GM21576 (cell line): ENCODE measurements at regions not wholly inside any gene's neighbourhood (a gene's known extent, or its start where the extent isn't known, plus 50 kb on each side); places are given as distances from the start of the nearest gene placed in this dataset.
"Not testable (repeated sequence)": the region's sequence is repeated elsewhere in the genome, so short reads cannot be mapped to it uniquely, and the experiment has no call there.

Experiments
- ATAC-seq: cut with Tn5 transposase; IDR thresholded peaks from one replicate; pipeline ENCODE4 v1.9.1; 2021; ENCODE audit warnings: mild to moderate bottlenecking, moderate library complexity; ENCODE audit not compliant: unreplicated experiment

DNA sequence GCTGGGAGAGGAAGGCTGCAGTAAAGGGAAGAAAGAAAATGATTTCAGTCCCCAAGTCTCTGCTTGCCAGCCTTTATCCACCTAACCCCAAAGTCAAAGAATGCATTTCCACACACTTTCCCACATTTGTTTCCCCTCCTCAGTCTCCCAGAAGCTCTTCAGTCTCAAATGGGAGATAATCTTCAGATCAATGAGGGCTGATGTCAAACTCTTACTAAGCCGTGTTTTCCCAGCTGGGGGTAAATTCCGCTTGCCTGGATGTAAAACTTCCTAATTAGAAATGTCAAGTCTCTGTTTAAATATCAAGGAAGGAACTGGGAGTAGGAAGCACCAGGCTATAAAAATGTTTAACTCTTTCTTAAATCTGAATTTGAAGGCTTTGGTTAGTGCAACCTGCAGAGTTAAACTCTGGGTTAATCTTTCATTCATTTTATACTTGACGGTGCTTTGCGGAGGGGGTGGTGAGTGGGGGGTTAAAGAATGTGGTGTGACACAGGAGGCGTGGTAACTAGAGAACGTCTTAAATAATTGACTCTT lies 601.4 kb upstream of the ACTRT1 start:
- ATAC-seq, result no peak

DNA sequence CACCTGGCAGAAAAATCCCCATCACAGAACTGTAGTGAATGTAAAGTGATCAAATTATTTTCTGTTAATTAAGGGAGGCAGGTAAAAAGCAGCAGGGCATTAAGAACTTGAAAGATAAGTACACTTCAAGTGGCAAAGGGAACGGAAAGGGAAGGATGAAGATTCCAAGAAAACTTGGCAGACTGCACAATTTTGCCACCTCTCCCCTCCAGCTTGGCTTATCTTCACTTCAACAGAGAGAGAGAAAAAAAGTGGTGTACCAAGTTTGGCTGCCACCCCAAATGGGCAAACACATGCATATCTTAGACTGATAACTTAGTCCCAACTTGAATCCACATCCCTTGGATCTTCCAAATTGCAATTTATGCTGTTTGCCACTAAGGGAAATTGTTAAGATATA lies 598.1 kb upstream of the ACTRT1 start:
- no peak for ATAC-seq

- ATAC-seq, result no peak
Observed at GRCh38 chrX:128634754-128635153, 582.6 kb upstream of the ACTRT1 start.

DNA sequence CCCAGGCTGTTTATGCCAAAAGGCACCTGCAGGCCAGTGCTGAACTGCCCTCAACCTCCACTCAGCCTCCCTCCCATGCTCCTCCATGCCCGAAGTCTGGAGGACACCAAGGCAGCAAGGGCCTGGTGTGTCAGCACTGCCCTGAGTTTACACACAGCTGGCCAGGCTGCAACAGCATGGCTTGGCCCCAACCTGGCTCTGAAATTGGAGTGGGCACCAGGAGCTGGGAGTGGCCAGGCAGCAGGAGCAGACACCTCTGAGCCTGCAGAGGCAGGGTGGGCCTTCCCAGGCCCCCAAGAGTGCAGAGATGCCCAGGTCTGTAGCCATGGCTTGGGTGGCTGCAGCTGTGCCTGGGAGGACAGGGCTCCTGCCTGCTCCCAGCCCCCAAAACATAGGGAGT lies 571.2 kb upstream of the ACTRT1 start:
- ATAC-seq, result no peak

- no peak for ATAC-seq
Observed at GRCh38 chrX:128622296-128622695, 570.1 kb upstream of the ACTRT1 start.

DNA sequence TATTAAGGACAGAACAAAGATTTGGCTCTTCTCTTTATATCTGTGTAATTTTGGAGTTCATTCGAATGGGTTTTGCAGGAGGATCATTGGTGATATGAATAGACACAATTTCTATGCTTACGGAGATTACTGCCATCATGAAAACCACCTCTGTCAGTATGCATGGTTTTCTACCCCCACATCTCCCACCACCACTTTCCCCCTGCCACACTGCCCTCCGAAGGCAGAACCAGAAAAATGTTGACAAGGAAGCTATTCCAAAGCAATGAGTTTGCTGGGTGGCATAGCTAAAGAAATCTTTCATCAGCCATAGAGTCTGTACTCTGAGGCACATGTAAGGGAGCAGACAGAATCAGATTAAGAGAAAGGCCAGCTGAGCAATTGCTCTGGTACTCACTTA lies 567.3 kb upstream of the ACTRT1 start:
- no peak for ATAC-seq

- ATAC-seq, result no peak
Observed at GRCh38 chrX:128616933-128617332, 564.7 kb upstream of the ACTRT1 start.

DNA sequence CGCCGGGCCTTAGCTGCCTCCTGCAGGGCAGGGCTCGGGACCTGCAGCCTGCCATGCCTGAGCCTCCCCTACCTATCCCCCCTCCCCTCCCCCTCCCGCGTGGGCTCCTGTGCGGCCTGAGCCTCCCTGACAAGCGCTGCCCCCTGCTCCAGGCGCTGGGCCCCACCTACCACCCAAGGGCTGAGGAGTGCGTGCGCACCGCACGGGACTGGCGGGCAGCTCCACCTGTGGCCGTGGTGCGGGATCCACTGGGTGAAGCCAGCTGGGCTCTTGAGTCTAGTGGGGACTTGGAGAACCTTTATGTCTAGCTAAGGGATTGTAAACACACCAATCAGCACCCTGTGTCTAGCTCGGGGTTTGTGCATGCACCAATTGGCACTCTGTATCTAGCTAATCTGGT lies 554.6 kb upstream of the ACTRT1 start:
- ATAC-seq, result not testable (repeated sequence)

DNA sequence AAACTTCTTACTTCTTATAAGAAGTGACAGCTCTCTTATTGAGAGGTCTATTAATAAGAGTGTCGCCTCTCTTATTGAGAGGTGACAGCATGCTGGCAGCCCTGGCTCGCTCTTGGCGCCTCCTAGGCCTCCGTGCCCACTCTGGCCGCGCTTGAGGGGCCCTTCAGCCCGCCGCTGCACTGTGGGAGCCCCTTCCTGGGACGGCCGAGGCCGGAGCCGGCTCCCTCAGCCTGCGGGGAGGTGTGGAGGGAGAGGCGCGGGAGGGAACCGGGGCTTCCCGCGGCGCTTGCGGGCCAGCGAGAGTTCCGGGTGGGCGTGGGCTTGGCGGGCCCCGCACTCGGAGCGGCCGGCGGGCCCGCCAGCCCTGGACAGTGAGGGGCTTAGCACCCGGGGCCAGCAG lies 554.2 kb upstream of the ACTRT1 start:
- not testable (repeated sequence) for ATAC-seq

DNA sequence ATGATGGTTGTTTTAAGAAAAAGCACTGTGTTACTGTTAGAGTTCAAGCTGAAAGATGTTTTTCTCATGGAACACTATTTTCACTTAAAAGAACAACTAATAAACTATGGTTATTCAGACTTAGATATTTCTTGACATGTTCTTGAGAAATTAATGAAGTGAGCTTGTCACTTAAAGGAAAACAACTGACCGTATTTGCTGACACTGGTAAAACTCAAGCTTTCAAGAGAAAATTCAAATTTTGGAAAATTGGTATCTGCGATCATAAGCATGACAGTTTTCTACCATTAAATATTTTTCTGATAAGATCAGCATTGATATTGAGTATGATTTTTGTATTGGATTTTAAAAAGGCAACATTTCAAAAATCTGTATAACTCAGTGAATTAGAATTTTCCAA lies 549.5 kb upstream of the ACTRT1 start:
- no peak for ATAC-seq

DNA sequence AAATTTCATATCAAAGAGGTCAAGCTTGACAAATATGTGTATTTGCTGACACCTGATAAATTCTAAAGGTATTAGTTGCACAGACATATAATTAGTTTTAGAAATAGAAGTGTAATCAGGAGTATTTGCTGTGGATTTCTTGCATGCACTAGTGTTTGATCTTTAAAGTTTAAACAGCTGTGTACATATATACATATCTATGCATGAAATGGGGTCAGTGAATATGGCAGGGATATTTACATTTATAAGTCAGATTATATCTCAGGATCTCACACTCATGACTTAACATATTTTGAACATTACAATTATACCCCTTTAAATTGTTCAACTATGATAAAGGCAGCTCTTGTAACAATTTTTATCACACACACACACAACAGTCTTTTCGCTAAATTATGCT lies 547.4 kb upstream of the ACTRT1 start:
- ATAC-seq, result no peak

GRCh38 chrX:128582036-128582435 lies 529.8 kb upstream of the ACTRT1 start:
- ATAC-seq, result no peak

GRCh38 chrX:128581615-128582014 lies 529.4 kb upstream of the ACTRT1 start:
- ATAC-seq, result no peak

- ATAC-seq, result no peak
Observed at GRCh38 chrX:128543114-128543513, 490.9 kb upstream of the ACTRT1 start.

- no peak for ATAC-seq
Observed at GRCh38 chrX:128518508-128518907, 466.3 kb upstream of the ACTRT1 start.

DNA sequence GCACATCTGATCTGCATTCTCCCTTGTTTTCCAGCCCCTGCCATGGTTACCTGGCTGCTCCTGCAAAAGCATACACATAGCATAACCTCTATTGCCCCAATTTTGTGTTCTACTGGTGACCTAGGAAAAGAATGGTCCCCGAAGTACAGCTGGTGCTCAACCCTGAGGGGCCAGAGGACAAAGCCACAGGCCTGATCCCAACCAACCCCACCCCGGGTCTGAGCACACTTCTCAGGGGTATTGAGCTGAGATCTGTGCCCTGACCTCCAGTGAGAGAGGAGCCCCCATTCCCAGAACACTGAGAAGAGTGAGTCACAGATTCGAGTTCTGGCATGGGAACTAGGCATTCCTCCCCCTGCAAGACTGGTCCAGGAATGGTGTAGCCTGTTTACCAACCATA lies 465.5 kb upstream of the ACTRT1 start:
- ATAC-seq, result no peak

- no peak for ATAC-seq
Observed at GRCh38 chrX:128504496-128504895, 452.3 kb upstream of the ACTRT1 start.

DNA sequence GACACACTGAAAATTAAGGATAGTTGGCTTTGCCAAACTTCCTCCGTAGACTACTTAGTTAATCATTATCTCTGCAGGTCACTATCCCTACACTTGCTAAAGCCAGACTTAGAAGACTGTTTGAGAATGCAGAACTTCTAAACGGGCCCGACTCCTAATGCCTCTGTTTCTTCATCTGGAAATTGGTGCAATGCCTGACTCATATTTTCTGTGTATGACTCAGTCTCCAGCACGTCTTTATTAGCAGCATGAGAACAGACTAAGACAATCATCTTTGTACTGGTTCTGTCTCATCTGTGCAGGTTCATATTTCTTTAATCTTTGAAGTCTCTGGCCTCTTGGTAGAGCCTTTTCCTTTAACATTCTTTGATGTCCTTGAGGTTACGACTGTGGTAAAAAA lies 411.9 kb upstream of the ACTRT1 start:
- no peak for ATAC-seq

DNA sequence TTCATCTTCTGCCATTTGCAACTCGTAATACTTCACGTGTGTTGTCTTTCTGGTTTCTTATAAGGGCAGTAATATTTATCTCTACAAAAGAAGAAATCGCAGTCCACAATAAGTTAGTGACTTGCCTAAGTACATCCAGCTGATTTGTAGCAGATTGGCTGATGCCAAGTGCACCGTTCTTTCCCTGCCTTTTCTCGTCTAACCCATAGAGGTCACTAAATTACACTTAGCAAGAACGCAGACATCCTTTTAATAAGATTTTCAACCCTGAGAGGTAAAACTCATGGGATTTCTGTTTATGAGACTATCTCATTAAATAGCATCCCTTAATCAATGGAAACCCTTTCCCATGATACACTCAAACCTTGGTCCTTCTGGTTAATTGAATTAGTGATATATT lies 408.6 kb upstream of the ACTRT1 start:
- ATAC-seq, result no peak

- no peak for ATAC-seq
Observed at GRCh38 chrX:128458888-128459287, 406.7 kb upstream of the ACTRT1 start.

- no peak for ATAC-seq
Observed at GRCh38 chrX:128457674-128458073, 405.5 kb upstream of the ACTRT1 start.

DNA sequence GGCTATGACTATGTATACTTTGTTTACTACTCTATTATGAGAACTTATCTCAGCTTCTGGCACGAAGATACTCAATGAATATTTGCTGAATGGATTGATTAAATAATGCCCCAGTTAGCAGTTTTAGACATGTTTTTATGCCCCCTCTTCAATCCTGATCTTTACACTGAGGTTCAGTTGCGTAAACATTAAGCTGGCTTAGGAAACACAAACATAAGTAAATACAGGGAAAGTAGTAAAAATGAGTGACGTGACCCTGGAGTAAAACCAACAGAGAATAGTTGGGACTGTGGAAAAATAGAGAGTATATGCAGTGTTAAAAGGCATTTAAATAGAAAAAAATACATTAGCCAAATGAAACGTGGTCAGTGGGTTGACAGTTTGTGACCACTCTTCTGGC lies 387.0 kb upstream of the ACTRT1 start:
- no peak for ATAC-seq

- ATAC-seq, result no peak
Observed at GRCh38 chrX:128438082-128438481, 385.9 kb upstream of the ACTRT1 start.
